Neuronal stem cell (in vitro differentiated cells): ENCODE measurements at regions not wholly inside any gene's neighbourhood (a gene's known extent, or its start where the extent isn't known, plus 50 kb on each side); places are given as distances from the start of the nearest gene placed in this dataset.

ENCODE experiments used
- DNase-seq: peaks from one replicate; pipeline ENCODE4 v3.0.0-alpha.2; 2013; ENCODE audit warnings: low spot score
- H2AFZ ChIP-seq: one replicate; pipeline ENCODE4 v1.6.1; 2013; ENCODE audit warnings: mild to moderate bottlenecking, low read length, inconsistent platforms
- H2AK5ac ChIP-seq: 2 replicates; pipeline ENCODE4 v1.6.1; 2013; ENCODE audit warnings: low read depth, mild to moderate bottlenecking, inconsistent platforms, low read length, moderate library complexity, mixed read lengths
- H2BK120ac ChIP-seq: 2 replicates; pipeline ENCODE4 v1.6.1; 2013; ENCODE audit warnings: low read depth, mild to moderate bottlenecking, inconsistent platforms, low read length, moderate library complexity, mixed read lengths
- H2BK12ac ChIP-seq: one replicate; pipeline ENCODE4 v1.6.1; 2013; ENCODE audit warnings: low read length, inconsistent platforms
- H2BK15ac ChIP-seq: 2 replicates; pipeline ENCODE4 v1.6.1; 2013; ENCODE audit warnings: mild to moderate bottlenecking, low read length, inconsistent platforms, mixed read lengths
- H2BK5ac ChIP-seq: one replicate; pipeline ENCODE4 v1.6.1; 2013; ENCODE audit warnings: inconsistent platforms, mild to moderate bottlenecking, low read length, moderate library complexity
- H3K14ac ChIP-seq: one replicate; pipeline ENCODE4 v1.6.1; 2013; ENCODE audit warnings: low read length, inconsistent platforms
- H3K18ac ChIP-seq: 2 replicates; pipeline ENCODE4 v1.6.1; 2013; ENCODE audit warnings: low read length, inconsistent platforms
- H3K23ac ChIP-seq: 2 replicates; pipeline ENCODE4 v1.6.1; 2013; ENCODE audit warnings: low read depth, mild to moderate bottlenecking, mixed read lengths, low read length, inconsistent platforms; ENCODE audit not compliant: poor library complexity
- H3K27ac ChIP-seq: replicated peaks from 3 replicates; pipeline ENCODE4 v1.5.1; 2013; ENCODE audit warnings: low read length, inconsistent platforms
- H3K27me3 ChIP-seq, 3 experiments: 2 replicates each; pipeline ENCODE4 v1.6.1; 2013; ENCODE audit warnings: low read length in 3 of 3, mild to moderate bottlenecking in 2 of 3, inconsistent platforms in 1 of 3, low read depth in 1 of 3, mixed read lengths in 1 of 3, moderate library complexity in 1 of 3; ENCODE audit not compliant: control insufficient read depth in 3 of 3, insufficient read depth in 3 of 3
- H3K36me3 ChIP-seq, 2 donors: replicated peaks in 1 of 2; 2 replicates each; pipeline ENCODE4 v1.6.1; 2013; ENCODE audit warnings: low read length in 2 of 2; ENCODE audit not compliant: control insufficient read depth in 2 of 2, insufficient read depth in 2 of 2
- H3K4ac ChIP-seq: 2 replicates; pipeline ENCODE4 v1.6.1; 2013; ENCODE audit warnings: inconsistent platforms, mild to moderate bottlenecking, low read length, moderate library complexity
- H3K4me1 ChIP-seq, 2 donors: 1 replicate in 1 of 2; 2 replicates in 1 of 2; pipeline ENCODE4 v1.6.1; 2013; ENCODE audit warnings: low read length in 2 of 2, low read depth in 1 of 2; ENCODE audit not compliant: control insufficient read depth in 2 of 2, insufficient read depth in 1 of 2
- H3K4me2 ChIP-seq: one replicate; pipeline ENCODE4 v1.6.1; 2013; ENCODE audit warnings: mild to moderate bottlenecking, low read length, inconsistent platforms; ENCODE audit not compliant: insufficient read depth, poor library complexity, severe bottlenecking
- H3K4me3 ChIP-seq, 2 donors: 2 replicates each; pipeline ENCODE4 v1.5.1; 2013; ENCODE audit warnings: low read length in 2 of 2, mild to moderate bottlenecking in 2 of 2, inconsistent platforms in 1 of 2, moderate library complexity in 1 of 2
- H3K79me1 ChIP-seq: one replicate; pipeline ENCODE4 v1.6.1; 2013; ENCODE audit warnings: low read depth, mild to moderate bottlenecking, inconsistent platforms, low read length, moderate library complexity
- H3K9ac ChIP-seq: one replicate; pipeline ENCODE4 v1.6.1; 2013; ENCODE audit warnings: mild to moderate bottlenecking, low read depth, low read length, inconsistent platforms; ENCODE audit not compliant: poor library complexity
- H3K9me3 ChIP-seq, 2 donors: replicated peaks in 1 of 2; 2 replicates each; pipeline versions ENCODE3 to v1.6.1; 2013; ENCODE audit warnings: low read length in 2 of 2, mild to moderate bottlenecking in 2 of 2, inconsistent platforms in 1 of 2, low read depth in 1 of 2, mixed read lengths in 1 of 2, moderate library complexity in 1 of 2; ENCODE audit not compliant: control insufficient read depth in 2 of 2, insufficient read depth in 1 of 2
- H4K8ac ChIP-seq: one replicate; pipeline ENCODE4 v1.6.1; 2013; ENCODE audit warnings: low read depth, mild to moderate bottlenecking, inconsistent platforms, low read length, moderate library complexity
- H4K91ac ChIP-seq: one replicate; pipeline ENCODE4 v1.6.1; 2013; ENCODE audit warnings: low read length, low read depth, mild to moderate bottlenecking, inconsistent platforms; ENCODE audit not compliant: poor library complexity
- WGBS, 2 donors: extraction: QIAGEN DNeasy Blood & Tissue Kit; methylation state at CpG; one replicate each; pipeline ENCODE4 v1.1.7; 2013; ENCODE audit warnings: missing lambda C conversion rate in 2 of 2, mixed read lengths in 1 of 2; ENCODE audit not compliant: insufficient read length in 2 of 2, insufficient replicate concordance in 1 of 2; ENCODE audit errors: extremely low coverage in 2 of 2; 5-methylcytosine and 5-hydroxymethylcytosine counted together

GRCh38 chr9:90972057-90972456 lies 170.4 kb downstream of the SYK start:
- no peak overlapping the region for H4K91ac ChIP-seq
- peaks cover 0 to 4% of the 10 kb centered on the region in 2 donors for H3K4me1 ChIP-seq
- no peak overlapping the region for H2AFZ ChIP-seq
- no peaks in the 10 kb centered on the region for H3K9me3 ChIP-seq
- H3K18ac ChIP-seq = no peak overlapping the region
- H4K8ac ChIP-seq = no peak overlapping the region
- WGBS, 2 donors = no CpG with 5 or more reads among the region's 6 CpGs
- H2BK5ac ChIP-seq = no peak overlapping the region
- no peak overlapping the region for H3K4me3 ChIP-seq
- DNase-seq = no peak
- no peaks in the 10 kb centered on the region for H3K27me3 ChIP-seq
- H3K23ac ChIP-seq = no peak overlapping the region
- H3K4me2 ChIP-seq = no peak overlapping the region
- H2AK5ac ChIP-seq = no peak overlapping the region
- no peaks in the 10 kb centered on the region for H3K79me1 ChIP-seq
- H3K14ac ChIP-seq = no peak overlapping the region
- no peak overlapping the region for H3K9ac ChIP-seq
- no peaks in the 10 kb centered on the region for H3K36me3 ChIP-seq
- H2BK15ac ChIP-seq = no peak overlapping the region
- H2BK120ac ChIP-seq = no peak overlapping the region
- H3K27ac ChIP-seq = no peak overlapping the region
- H3K4ac ChIP-seq = no peak overlapping the region
- no peak overlapping the region for H2BK12ac ChIP-seq

DNA sequence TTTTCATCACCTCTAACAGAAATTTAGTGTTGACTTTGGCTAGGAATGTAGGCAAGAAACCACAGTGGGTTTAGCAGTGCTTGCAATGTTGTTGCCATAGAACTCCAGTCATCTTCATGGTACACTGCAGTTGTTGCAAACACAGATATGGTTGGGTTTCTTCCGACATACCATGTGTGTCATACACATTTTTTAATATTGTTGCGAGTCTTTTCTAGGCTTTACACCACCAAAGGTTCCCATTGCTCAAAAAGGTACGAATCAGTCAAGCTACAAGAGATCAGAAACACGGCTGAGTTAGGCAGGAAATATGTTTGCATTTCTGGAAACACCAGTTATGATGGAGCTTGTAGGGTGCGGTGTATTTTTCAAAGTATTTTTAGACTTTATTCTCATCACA lies 172.4 kb downstream of the SYK start:
- Histone ChIP-seq H2BK12ac (no peak overlapping the region), H3K9ac (no peak overlapping the region)

GRCh38 chr9:90974643-90975245 lies 173.1 kb downstream of the SYK start:
- no CpG with 5 or more reads among the region's 9 CpGs for WGBS, 2 donors

More for the DNA sequence above, 172.4 kb downstream of the SYK start:
- Histone ChIP-seq H2AFZ (no peak overlapping the region), H3K4ac (no peak overlapping the region), H3K9me3 (no peaks in the 10 kb centered on the region), H2BK15ac (no peak overlapping the region), H3K23ac (no peak overlapping the region), H3K4me1 (peaks cover 0 to 2% of the 10 kb centered on the region in 2 donors), H2BK5ac (no peak overlapping the region), H4K91ac (no peak overlapping the region), H2AK5ac (no peak overlapping the region), H3K27ac (no peak overlapping the region), H3K18ac (no peak overlapping the region), H3K27me3 (no peaks in the 10 kb centered on the region), H3K4me2 (no peak overlapping the region), H4K8ac (no peak overlapping the region), H3K4me3 (no peak overlapping the region), H3K79me1 (no peaks in the 10 kb centered on the region), H3K36me3 (no peaks in the 10 kb centered on the region), H3K14ac (no peak overlapping the region), H2BK120ac (no peak overlapping the region)
- WGBS, 2 donors = no CpG with 5 or more reads among the region's 5 CpGs
- DNase-seq = no peak

GRCh38 chr9:90975781-90976538 lies 174.3 kb downstream of the SYK start:
- Histone ChIP-seq H4K91ac (no peak overlapping the region), H3K4me1 (peaks cover 0 to 3% of the 10 kb centered on the region in 2 donors), H3K18ac (peak overlapping the region; percentile 73), H3K27me3 (no peaks in the 10 kb centered on the region), H2BK5ac (no peak overlapping the region), H3K79me1 (no peaks in the 10 kb centered on the region), H2BK120ac (no peak overlapping the region), H3K9ac (no peak overlapping the region), H3K4ac (no peak overlapping the region), H3K27ac (no peak overlapping the region), H3K4me3 (no peak overlapping the region), H3K36me3 (no peaks in the 10 kb centered on the region), H2BK12ac (no peak overlapping the region), H2AFZ (no peak overlapping the region), H2AK5ac (no peak overlapping the region), H3K9me3 (no peaks in the 10 kb centered on the region), H2BK15ac (no peak overlapping the region), H3K23ac (no peak overlapping the region), H4K8ac (no peak overlapping the region), H3K14ac (no peak overlapping the region), H3K4me2 (no peak overlapping the region)
- no peak for DNase-seq
- no CpG with 5 or more reads among the region's 22 CpGs for WGBS, 2 donors

More at GRCh38 chr9:90974643-90975245, 173.1 kb downstream of the SYK start:
- H2BK120ac ChIP-seq = no peak overlapping the region
- no peaks in the 10 kb centered on the region for H3K9me3 ChIP-seq
- H3K4me1 ChIP-seq = peaks cover 0 to 5% of the 10 kb centered on the region in 2 donors
- no peak overlapping the region for H2BK5ac ChIP-seq
- H3K4ac ChIP-seq = no peak overlapping the region
- H3K4me3 ChIP-seq = no peak overlapping the region
- no peak overlapping the region for H2BK15ac ChIP-seq
- H4K8ac ChIP-seq = no peak overlapping the region
- H3K23ac ChIP-seq = no peak overlapping the region
- H3K79me1 ChIP-seq = no peaks in the 10 kb centered on the region
- no peak overlapping the region for H2BK12ac ChIP-seq
- no peak overlapping the region for H3K9ac ChIP-seq
- no peak overlapping the region for H3K27ac ChIP-seq
- H4K91ac ChIP-seq = no peak overlapping the region
- H3K4me2 ChIP-seq = no peak overlapping the region
- no peak overlapping the region for H2AFZ ChIP-seq
- no peak for DNase-seq
- no peaks in the 10 kb centered on the region for H3K27me3 ChIP-seq
- H3K14ac ChIP-seq = no peak overlapping the region
- no peak overlapping the region for H2AK5ac ChIP-seq
- H3K18ac ChIP-seq = peak overlapping the region; percentile 58
- no peaks in the 10 kb centered on the region for H3K36me3 ChIP-seq
